ENCODE measurements at regions not wholly inside any gene's neighbourhood (a gene's known extent, or its start where the extent isn't known, plus 50 kb on each side); places are given as distances from the start of the nearest gene placed in this dataset.

DNA sequence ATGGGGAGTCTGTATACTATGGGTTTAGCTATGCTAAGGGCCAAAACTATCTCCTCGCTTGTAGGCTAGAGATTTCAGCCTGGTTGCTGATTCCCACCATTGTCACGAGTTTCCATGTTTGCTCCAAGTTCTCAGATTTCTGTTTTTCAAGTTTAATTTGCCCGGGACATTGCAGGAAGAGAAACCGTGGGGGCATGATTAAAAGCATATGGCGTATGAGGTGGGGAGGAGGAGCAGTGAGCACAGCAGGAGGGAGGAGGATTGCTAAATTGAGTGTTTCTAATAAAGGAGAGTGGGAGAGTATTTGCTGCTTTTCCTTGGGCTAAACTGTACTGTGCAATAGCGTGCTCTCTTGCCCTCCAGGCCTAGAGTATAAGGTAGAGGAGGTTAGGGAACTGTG is 558.4 kb downstream of the METTL15 start:
- Histone ChIP-seq H3K79me2 (ENCODE audit: control insufficient read depth, insufficient read depth, low read length) (no peaks in the 10 kb centered on the region), H3K27me3 (ENCODE audit: control insufficient read depth in 2 of 2, insufficient read depth in 2 of 2, low read length in 2 of 2) (no peaks in the 10 kb centered on the region), H3K9me1 (replicated peaks; ENCODE audit: control insufficient read depth, extremely low read depth, insufficient read depth, low read length) (no peaks in the 10 kb centered on the region), H3K9me3 (replicated peaks; ENCODE audit: control insufficient read depth, insufficient read depth, low read length) (no peaks in the 10 kb centered on the region), H3K27ac (ENCODE audit: insufficient read depth, low read depth, low read length) (no peak overlapping the region), H3K4me3 (replicated peaks in 1 of 3; ENCODE audit: insufficient read depth in 1 of 3, low read depth in 1 of 3, low read length in 3 of 3) (no peak overlapping the region), H2AFZ (ENCODE audit: low read depth, low read length) (no peak overlapping the region), H3K4me1 (ENCODE audit: control insufficient read depth, extremely low read depth, insufficient read depth, low read length) (no peaks in the 10 kb centered on the region), H3K9ac (replicated peaks; ENCODE audit: extremely low read depth, insufficient read depth, low read length) (no peak overlapping the region), H3K36me3 (ENCODE audit: control insufficient read depth in 2 of 2, extremely low read depth in 1 of 2, insufficient read depth in 2 of 2, low read length in 2 of 2) (no peaks in the 10 kb centered on the region), H3K4me2 (ENCODE audit: insufficient read depth, low read length) (no peak overlapping the region), H4K20me1 (replicated peaks; ENCODE audit: control insufficient read depth, extremely low read depth, insufficient read depth, low read length) (no peaks in the 10 kb centered on the region)
- CTCF ChIA-PET: no interaction called here
- POLR2A ChIA-PET: no interaction called here
- DNase-seq (ENCODE audit: low read depth, low spot score) (no peak), FAIRE-seq (no peak)
- BruUV-seq (replicated peaks): no TSS peak
- dilution Hi-C loops (cut with MboI; ENCODE audit: extremely low pct_ligation_motif_present, low sequenced_read_pairs): no loop called here
- intact Hi-C loops (cut with micrococcal nuclease): no loop called here
- no peak for TF ChIP-seq GATA2 (IDR thresholded peaks at IDR 0.05; ENCODE audit: insufficient read depth, insufficient read length, low read depth, low read length)
- TF ChIP-seq, protein P1, sequence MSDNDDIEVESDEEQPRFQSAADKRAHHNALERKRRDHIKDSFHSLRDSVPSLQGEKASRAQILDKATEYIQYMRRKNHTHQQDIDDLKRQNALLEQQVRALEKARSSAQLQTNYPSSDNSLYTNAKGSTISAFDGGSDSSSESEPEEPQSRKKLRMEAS (IDR thresholded peaks at IDR 0.05; ENCODE audit: insufficient read depth, insufficient read length): no peak
- TF ChIP-seq EZH2 (IDR thresholded peaks at IDR 0.05; ENCODE audit: borderline replicate concordance, low read depth, low read length, severe bottlenecking): no peak
- TF ChIP-seq MYC (IDR thresholded peaks at IDR 0.05; ENCODE audit: low read depth, low read length): no peak
- no peak for TF ChIP-seq POLR2AphosphoS5 (IDR thresholded peaks at IDR 0.05; ENCODE audit: insufficient read depth, low read depth, low read length)
- TF ChIP-seq POLR2A (IDR thresholded peaks at IDR 0.05; ENCODE audit: low read depth, low read length): no peak
- no peak for TF ChIP-seq FOS (IDR thresholded peaks at IDR 0.05; ENCODE audit: borderline replicate concordance, insufficient read depth, low read length)
- TF ChIP-seq, protein P2, sequence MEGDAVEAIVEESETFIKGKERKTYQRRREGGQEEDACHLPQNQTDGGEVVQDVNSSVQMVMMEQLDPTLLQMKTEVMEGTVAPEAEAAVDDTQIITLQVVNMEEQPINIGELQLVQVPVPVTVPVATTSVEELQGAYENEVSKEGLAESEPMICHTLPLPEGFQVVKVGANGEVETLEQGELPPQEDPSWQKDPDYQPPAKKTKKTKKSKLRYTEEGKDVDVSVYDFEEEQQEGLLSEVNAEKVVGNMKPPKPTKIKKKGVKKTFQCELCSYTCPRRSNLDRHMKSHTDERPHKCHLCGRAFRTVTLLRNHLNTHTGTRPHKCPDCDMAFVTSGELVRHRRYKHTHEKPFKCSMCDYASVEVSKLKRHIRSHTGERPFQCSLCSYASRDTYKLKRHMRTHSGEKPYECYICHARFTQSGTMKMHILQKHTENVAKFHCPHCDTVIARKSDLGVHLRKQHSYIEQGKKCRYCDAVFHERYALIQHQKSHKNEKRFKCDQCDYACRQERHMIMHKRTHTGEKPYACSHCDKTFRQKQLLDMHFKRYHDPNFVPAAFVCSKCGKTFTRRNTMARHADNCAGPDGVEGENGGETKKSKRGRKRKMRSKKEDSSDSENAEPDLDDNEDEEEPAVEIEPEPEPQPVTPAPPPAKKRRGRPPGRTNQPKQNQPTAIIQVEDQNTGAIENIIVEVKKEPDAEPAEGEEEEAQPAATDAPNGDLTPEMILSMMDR (IDR thresholded peaks at IDR 0.05; ENCODE audit: extremely low read depth in 1 of 2, insufficient read depth in 1 of 2, low read depth in 1 of 2, low read length in 2 of 2): no peak
- TF ChIP-seq JUN (IDR thresholded peaks at IDR 0.05; ENCODE audit: borderline replicate concordance, insufficient read depth, insufficient read length, low read depth): no peak
